Activated CD8-positive, alpha-beta memory T cell treated with anti-CD3 and anti-CD28 coated beads, Interleukin-2, amount 50 U/mL, for 4 hours (primary cell): ENCODE measurements at regions not wholly inside any gene's neighbourhood (a gene's known extent, or its start where the extent isn't known, plus 50 kb on each side); places are given as distances from the start of the nearest gene placed in this dataset.
"Not testable (repeated sequence)": the region's sequence is repeated elsewhere in the genome, so short reads cannot be mapped to it uniquely, and the experiment has no call there.

ENCODE experiments used
- DNase-seq: peaks from one replicate; pipeline ENCODE4 v3.0.0-alpha.2; 2020

GRCh38 chr5:89710006-89710405, 699.5 kb downstream of the CETN3 start:
- DNase-seq: no peak

GRCh38 chr5:89707891-89708290, 701.7 kb downstream of the CETN3 start:
- DNase-seq: no peak

- DNase-seq: no peak
These were observed 702.8 kb downstream of the CETN3 start for GRCh38 chr5:89706731-89707130.

GRCh38 chr5:89703817-89704216, 705.7 kb downstream of the CETN3 start:
- no peak for DNase-seq

- no peak for DNase-seq
These were observed 711.5 kb downstream of the CETN3 start for GRCh38 chr5:89698028-89698427.

- DNase-seq: no peak
These were observed 712.0 kb downstream of the CETN3 start for GRCh38 chr5:89697581-89697980.

GRCh38 chr5:89695371-89695770, 714.2 kb downstream of the CETN3 start:
- DNase-seq: no peak

- no peak for DNase-seq
These were observed 715.5 kb downstream of the CETN3 start for GRCh38 chr5:89694026-89694550.

- DNase-seq: no peak
These were observed 719.2 kb downstream of the CETN3 start for GRCh38 chr5:89690331-89690730.

GRCh38 chr5:89686081-89686765, 723.3 kb downstream of the CETN3 start:
- DNase-seq: no peak

- DNase-seq: no peak
These were observed 732.9 kb downstream of the CETN3 start for GRCh38 chr5:89676634-89677033.

GRCh38 chr5:89673019-89673418, 736.5 kb downstream of the CETN3 start:
- no peak for DNase-seq

GRCh38 chr5:89668821-89669220, 740.7 kb downstream of the CETN3 start:
- no peak for DNase-seq

- DNase-seq: no peak
These were observed 747.1 kb downstream of the CETN3 start for GRCh38 chr5:89662499-89662898.

- DNase-seq: no peak
These were observed 755.9 kb upstream of the MEF2C start for GRCh38 chr5:89638871-89639270.

GRCh38 chr5:89634176-89634575, 751.2 kb upstream of the MEF2C start:
- DNase-seq: not testable (repeated sequence)

GRCh38 chr5:89630064-89630463, 747.1 kb upstream of the MEF2C start:
- DNase-seq: not testable (repeated sequence)

- no peak for DNase-seq
These were observed 746.1 kb upstream of the MEF2C start for GRCh38 chr5:89628876-89629635.

GRCh38 chr5:89615839-89616518, 733.0 kb upstream of the MEF2C start:
- no peak for DNase-seq

- no peak for DNase-seq
These were observed 730.4 kb upstream of the MEF2C start for GRCh38 chr5:89613222-89613956.

- DNase-seq: no peak
These were observed 724.1 kb upstream of the MEF2C start for GRCh38 chr5:89606939-89607534.

GRCh38 chr5:89604342-89604741, 721.4 kb upstream of the MEF2C start:
- DNase-seq: no peak

GRCh38 chr5:89601880-89602279, 718.9 kb upstream of the MEF2C start:
- no peak for DNase-seq
